Dendritic cell treated with granulocyte-macrophage colony-stimulating factor and Interleukin-4, amounts not matched to agents 40 ng/mL and 50 ng/mL, for 4 days (primary cell): ENCODE measurements at regions not wholly inside any gene's neighbourhood (a gene's known extent, or its start where the extent isn't known, plus 50 kb on each side); places are given as distances from the start of the nearest gene placed in this dataset.
"Not testable (repeated sequence)": the region's sequence is repeated elsewhere in the genome, so short reads cannot be mapped to it uniquely, and the experiment has no call there.

Experiments used
- H3K27ac Mint-ChIP-seq: one replicate; pipeline ENCODE4 v1.8.0; 2022; ENCODE audit warnings: mild to moderate bottlenecking, mixed read lengths
- H3K27me3 Mint-ChIP-seq: one replicate; pipeline ENCODE4 v1.8.0; 2022; ENCODE audit warnings: mild to moderate bottlenecking, mixed read lengths
- H3K36me3 Mint-ChIP-seq: one replicate; pipeline ENCODE4 v1.8.0; 2022; ENCODE audit warnings: low read depth, mixed read lengths
- H3K4me1 Mint-ChIP-seq: one replicate; pipeline ENCODE4 v1.8.0; 2022; ENCODE audit warnings: low read depth, mixed read lengths
- H3K4me3 Mint-ChIP-seq: one replicate; pipeline ENCODE4 v1.8.0; 2022; ENCODE audit warnings: mild to moderate bottlenecking, moderate library complexity, mixed read lengths
- H3K9me3 Mint-ChIP-seq: one replicate; pipeline ENCODE4 v1.8.0; 2022; ENCODE audit warnings: mixed read lengths
- intact Hi-C: fragments of 100-400 bp; cut with micrococcal nuclease; formaldehyde crosslinking; loops from one replicate; pipeline ENCODE4 v1.15.0; 2022

GRCh38 chr1:101394041-101394440, 157.2 kb downstream of the S1PR1 start:
- Mint-ChIP-seq H3K27me3 (no peaks in the 10 kb centered on the region), H3K9me3 (no peaks in the 10 kb centered on the region), H3K27ac (no peak overlapping the region), H3K4me1 (no peaks in the 10 kb centered on the region), H3K36me3 (no peaks in the 10 kb centered on the region), H3K4me3 (no peak overlapping the region)
- intact Hi-C loops = no loop called here

GRCh38 chr1:101399222-101399621, 162.4 kb downstream of the S1PR1 start:
- intact Hi-C loops = no loop called here
- Mint-ChIP-seq H3K4me3 (no peak overlapping the region), H3K27me3 (no peaks in the 10 kb centered on the region), H3K9me3 (no peaks in the 10 kb centered on the region), H3K4me1 (no peaks in the 10 kb centered on the region), H3K27ac (no peak overlapping the region), H3K36me3 (no peaks in the 10 kb centered on the region)

- Mint-ChIP-seq H3K9me3 (no peaks in the 10 kb centered on the region), H3K36me3 (no peaks in the 10 kb centered on the region), H3K27ac (no peak overlapping the region), H3K4me3 (no peak overlapping the region), H3K4me1 (no peaks in the 10 kb centered on the region), H3K27me3 (no peaks in the 10 kb centered on the region)
- intact Hi-C loops = no loop called here
These were observed 169.5 kb downstream of the S1PR1 start for GRCh38 chr1:101406271-101406670.

- H3K9me3 Mint-ChIP-seq = peaks cover 4% of the 10 kb centered on the region
- no peaks in the 10 kb centered on the region for H3K4me1 Mint-ChIP-seq
- no peaks in the 10 kb centered on the region for H3K36me3 Mint-ChIP-seq
- intact Hi-C loops = no loop called here
- H3K27me3 Mint-ChIP-seq = no peaks in the 10 kb centered on the region
- H3K4me3 Mint-ChIP-seq = no peak overlapping the region
- no peak overlapping the region for H3K27ac Mint-ChIP-seq
These were observed 169.9 kb downstream of the S1PR1 start for GRCh38 chr1:101406681-101407080.

GRCh38 chr1:101407505-101408211, 170.8 kb downstream of the S1PR1 start:
- Mint-ChIP-seq H3K4me1 (no peaks in the 10 kb centered on the region), H3K4me3 (no peak overlapping the region), H3K27ac (no peak overlapping the region), H3K9me3 (peaks cover 5% of the 10 kb centered on the region), H3K36me3 (no peaks in the 10 kb centered on the region), H3K27me3 (no peaks in the 10 kb centered on the region)
- intact Hi-C loops = no loop called here

- H3K36me3 Mint-ChIP-seq = no peaks in the 10 kb centered on the region
- H3K27me3 Mint-ChIP-seq = no peaks in the 10 kb centered on the region
- H3K9me3 Mint-ChIP-seq = peaks cover 5% of the 10 kb centered on the region
- H3K4me3 Mint-ChIP-seq = no peak overlapping the region
- no peaks in the 10 kb centered on the region for H3K4me1 Mint-ChIP-seq
- no peak overlapping the region for H3K27ac Mint-ChIP-seq
- intact Hi-C loops = no loop called here
These were observed 171.6 kb downstream of the S1PR1 start for GRCh38 chr1:101408212-101409042.

GRCh38 chr1:101409102-101409501, 172.3 kb downstream of the S1PR1 start:
- no peaks in the 10 kb centered on the region for H3K36me3 Mint-ChIP-seq
- H3K27me3 Mint-ChIP-seq = no peaks in the 10 kb centered on the region
- peaks cover 5% of the 10 kb centered on the region for H3K9me3 Mint-ChIP-seq
- no peaks in the 10 kb centered on the region for H3K4me1 Mint-ChIP-seq
- intact Hi-C loops = no loop called here
- H3K27ac Mint-ChIP-seq = no peak overlapping the region
- no peak overlapping the region for H3K4me3 Mint-ChIP-seq

- Mint-ChIP-seq H3K4me3 (no peak overlapping the region), H3K27me3 (no peaks in the 10 kb centered on the region)
These were observed 173.4 kb downstream of the S1PR1 start for GRCh38 chr1:101410048-101410878.

GRCh38 chr1:101420406-101420805, 183.6 kb downstream of the S1PR1 start:
- Mint-ChIP-seq H3K27me3 (no peaks in the 10 kb centered on the region), H3K36me3 (no peaks in the 10 kb centered on the region), H3K9me3 (peaks cover 12% of the 10 kb centered on the region), H3K4me3 (no peak overlapping the region), H3K4me1 (no peaks in the 10 kb centered on the region), H3K27ac (no peak overlapping the region)
- intact Hi-C loops = no loop called here

More at GRCh38 chr1:101410048-101410878, 173.4 kb downstream of the S1PR1 start:
- no peaks in the 10 kb centered on the region for H3K36me3 Mint-ChIP-seq
- intact Hi-C loops = no loop called here
- H3K27ac Mint-ChIP-seq = no peak overlapping the region
- H3K9me3 Mint-ChIP-seq = peaks cover 5% of the 10 kb centered on the region
- H3K4me1 Mint-ChIP-seq = no peaks in the 10 kb centered on the region

GRCh38 chr1:101428083-101428482, 191.3 kb downstream of the S1PR1 start:
- H3K36me3 Mint-ChIP-seq, H3K27ac Mint-ChIP-seq, H3K27me3 Mint-ChIP-seq, H3K4me3 Mint-ChIP-seq, H3K4me1 Mint-ChIP-seq, intact Hi-C loops: not testable (repeated sequence)
- H3K9me3 Mint-ChIP-seq = peaks cover 21% of the 10 kb centered on the region

- intact Hi-C loops = no loop called here
- Mint-ChIP-seq H3K4me3 (no peak overlapping the region), H3K27ac (no peak overlapping the region), H3K27me3 (no peaks in the 10 kb centered on the region), H3K4me1 (no peaks in the 10 kb centered on the region), H3K36me3 (no peaks in the 10 kb centered on the region), H3K9me3 (peaks cover 18% of the 10 kb centered on the region)
These were observed 191.7 kb downstream of the S1PR1 start for GRCh38 chr1:101428562-101428961.

- Mint-ChIP-seq H3K4me1 (no peaks in the 10 kb centered on the region), H3K9me3 (peaks cover 7% of the 10 kb centered on the region), H3K27me3 (no peaks in the 10 kb centered on the region), H3K4me3 (no peak overlapping the region), H3K27ac (no peak overlapping the region), H3K36me3 (no peaks in the 10 kb centered on the region)
- intact Hi-C loops = no loop called here
These were observed 195.2 kb downstream of the S1PR1 start for GRCh38 chr1:101431956-101432510.

- H3K36me3 Mint-ChIP-seq = no peaks in the 10 kb centered on the region
- intact Hi-C loops = no loop called here
- H3K9me3 Mint-ChIP-seq = no peaks in the 10 kb centered on the region
- no peak overlapping the region for H3K4me3 Mint-ChIP-seq
- H3K27ac Mint-ChIP-seq = no peak overlapping the region
- no peaks in the 10 kb centered on the region for H3K4me1 Mint-ChIP-seq
- no peaks in the 10 kb centered on the region for H3K27me3 Mint-ChIP-seq
These were observed 199.2 kb downstream of the S1PR1 start for GRCh38 chr1:101435831-101436511.
